ENCODE measurements at regions not wholly inside any gene's neighbourhood (a gene's known extent, or its start where the extent isn't known, plus 50 kb on each side); places are given as distances from the start of the nearest gene placed in this dataset.

DNA sequence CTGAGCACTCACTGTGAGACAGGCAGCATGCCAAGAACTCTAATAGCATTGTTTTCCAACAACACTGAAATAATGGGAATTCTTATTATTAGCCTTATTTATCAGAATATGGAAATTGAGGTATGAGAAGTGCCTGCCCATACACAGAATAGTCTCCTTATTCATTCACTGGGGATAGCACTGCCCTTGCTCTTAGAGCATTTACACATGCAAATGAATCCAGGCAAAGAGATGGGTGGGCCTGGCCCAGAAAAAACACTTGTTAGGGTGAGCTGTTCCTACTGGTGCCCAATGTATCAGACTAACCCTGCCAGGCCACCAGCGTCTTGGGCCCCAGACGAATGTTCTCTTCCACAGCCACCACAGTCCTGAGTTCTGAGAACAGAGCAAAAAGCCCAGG is 112.9 kb downstream of the TUBA3C start:
- Histone ChIP-seq H3K4me3 (no peak overlapping the region), H3K9me3 (peaks cover 0 to 52% (median 26%) of the 10 kb centered on the region in 4 donors), H3K36me3 (no peaks in the 10 kb centered on the region), H3K4me1 (no peaks in the 10 kb centered on the region), H3K27ac (no peak overlapping the region), H3K27me3 (no peaks in the 10 kb centered on the region)
- WGBS, 5 donors: 66 to 84% (median 70%) methylated on average over 2 of the region's 2 CpGs
- no peak for DNase-seq
- TF ChIP-seq POLR2A (IDR thresholded peaks at IDR 0.05) (no peak), EP300 (IDR thresholded peaks at IDR 0.05) (no peak), POLR2AphosphoS5 (IDR thresholded peaks at IDR 0.05) (no peak)
- TF ChIP-seq, protein P1, sequence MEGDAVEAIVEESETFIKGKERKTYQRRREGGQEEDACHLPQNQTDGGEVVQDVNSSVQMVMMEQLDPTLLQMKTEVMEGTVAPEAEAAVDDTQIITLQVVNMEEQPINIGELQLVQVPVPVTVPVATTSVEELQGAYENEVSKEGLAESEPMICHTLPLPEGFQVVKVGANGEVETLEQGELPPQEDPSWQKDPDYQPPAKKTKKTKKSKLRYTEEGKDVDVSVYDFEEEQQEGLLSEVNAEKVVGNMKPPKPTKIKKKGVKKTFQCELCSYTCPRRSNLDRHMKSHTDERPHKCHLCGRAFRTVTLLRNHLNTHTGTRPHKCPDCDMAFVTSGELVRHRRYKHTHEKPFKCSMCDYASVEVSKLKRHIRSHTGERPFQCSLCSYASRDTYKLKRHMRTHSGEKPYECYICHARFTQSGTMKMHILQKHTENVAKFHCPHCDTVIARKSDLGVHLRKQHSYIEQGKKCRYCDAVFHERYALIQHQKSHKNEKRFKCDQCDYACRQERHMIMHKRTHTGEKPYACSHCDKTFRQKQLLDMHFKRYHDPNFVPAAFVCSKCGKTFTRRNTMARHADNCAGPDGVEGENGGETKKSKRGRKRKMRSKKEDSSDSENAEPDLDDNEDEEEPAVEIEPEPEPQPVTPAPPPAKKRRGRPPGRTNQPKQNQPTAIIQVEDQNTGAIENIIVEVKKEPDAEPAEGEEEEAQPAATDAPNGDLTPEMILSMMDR (IDR thresholded peaks at IDR 0.05): no peak
- intact Hi-C loops (cut with DNase I; ENCODE audit: low total_unique reads): no loop called here

DNA sequence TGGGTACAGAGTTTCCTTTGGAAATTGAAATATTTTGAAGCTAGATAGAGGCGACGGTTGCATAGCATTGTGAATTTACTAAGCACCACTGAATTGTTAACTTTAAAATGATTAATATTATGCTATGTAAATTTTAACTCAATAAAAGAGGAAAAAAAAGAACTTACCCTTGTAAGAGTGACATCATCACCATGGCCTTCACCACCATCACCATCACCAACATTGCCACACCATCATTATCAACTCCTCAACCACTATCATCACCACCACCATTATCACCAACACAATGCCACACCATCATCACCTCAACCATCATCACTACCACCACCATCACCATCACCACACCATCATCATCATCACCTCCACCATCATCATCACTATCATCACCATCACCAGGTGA is 113.9 kb downstream of the TUBA3C start:
- no peaks in the 10 kb centered on the region for H3K27me3 ChIP-seq
- no peak overlapping the region for H3K27ac ChIP-seq
- DNase-seq: no peak
- intact Hi-C loops (cut with DNase I; ENCODE audit: low total_unique reads): no loop called here
- H3K9me3 ChIP-seq: peaks cover 2 to 62% (median 33%) of the 10 kb centered on the region in 4 donors
- H3K4me3 ChIP-seq: no peak overlapping the region
- WGBS, 5 donors: 87 to 99% (median 96%) methylated on average over 2 of the region's 2 CpGs
- no peaks in the 10 kb centered on the region for H3K4me1 ChIP-seq
- no peaks in the 10 kb centered on the region for H3K36me3 ChIP-seq
- TF ChIP-seq EP300 (IDR thresholded peaks at IDR 0.05) (no peak), POLR2A (IDR thresholded peaks at IDR 0.05) (no peak), POLR2AphosphoS5 (IDR thresholded peaks at IDR 0.05) (no peak)
- TF ChIP-seq, protein P1 (IDR thresholded peaks at IDR 0.05): no peak

DNA sequence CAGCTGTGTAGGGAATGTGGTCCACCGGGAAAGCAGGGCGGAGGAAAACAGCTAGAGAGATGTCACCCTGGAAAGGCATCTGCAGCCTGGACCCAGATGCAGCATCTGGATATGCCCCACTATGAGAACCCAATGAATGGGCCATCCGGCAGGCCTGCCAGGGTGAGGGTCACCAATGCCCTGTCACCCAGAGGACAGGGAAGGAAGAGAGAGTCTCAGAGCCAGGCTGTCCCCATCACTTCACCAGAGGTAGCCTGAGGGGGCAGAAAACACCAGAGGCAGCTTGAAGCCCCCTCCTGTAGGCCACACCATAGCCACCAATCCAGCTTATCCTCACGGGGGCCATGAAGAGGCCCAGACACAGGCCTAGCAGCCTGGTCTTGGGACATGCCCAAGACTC is 118.8 kb downstream of the TUBA3C start:
- DNase-seq: no peak
- Histone ChIP-seq H3K27ac (no peak overlapping the region), H3K36me3 (no peaks in the 10 kb centered on the region), H3K27me3 (no peaks in the 10 kb centered on the region), H3K4me3 (no peak overlapping the region), H3K9me3 (peaks cover 3 to 77% (median 28%) of the 10 kb centered on the region in 4 donors), H3K4me1 (no peaks in the 10 kb centered on the region)
- intact Hi-C loops (cut with DNase I; ENCODE audit: low total_unique reads): no loop called here
- WGBS, 5 donors: 71 to 96% (median 86%) methylated on average over 2 to 4 of the region's 4 CpGs
- TF ChIP-seq, protein P1 (IDR thresholded peaks at IDR 0.05): no peak
- TF ChIP-seq POLR2AphosphoS5 (IDR thresholded peaks at IDR 0.05) (no peak), EP300 (IDR thresholded peaks at IDR 0.05) (no peak), POLR2A (IDR thresholded peaks at IDR 0.05) (no peak)

DNA sequence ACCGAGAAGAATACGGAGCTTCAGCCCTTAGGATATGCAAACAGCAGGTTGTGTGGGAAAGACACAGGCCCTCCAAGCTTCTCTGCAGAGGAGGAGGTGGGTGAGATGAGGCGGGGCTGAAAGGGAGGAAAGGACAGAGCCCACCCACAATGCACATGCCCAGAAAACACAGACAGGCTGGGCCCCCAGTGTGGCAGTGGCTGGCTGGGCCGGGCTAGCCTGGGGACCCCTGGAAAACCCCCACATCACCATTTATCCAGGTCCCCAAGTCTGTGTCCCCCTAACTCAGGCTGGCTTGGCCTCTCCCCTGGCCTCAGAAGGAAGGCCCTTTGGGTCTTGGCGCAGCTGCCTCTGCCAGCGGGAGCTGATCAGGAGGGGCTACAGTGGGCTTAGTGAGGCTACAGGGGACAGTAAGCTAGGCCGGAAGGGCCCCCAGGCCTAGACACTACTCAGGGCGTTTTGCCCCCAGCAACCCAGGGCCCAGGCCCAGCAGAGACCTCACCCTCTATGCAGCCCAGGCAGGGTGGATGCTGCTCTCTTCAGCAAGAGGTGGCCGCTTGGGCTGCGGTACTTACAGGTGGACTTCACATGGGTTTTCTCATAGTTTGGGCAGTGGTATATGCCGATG is 119.5 kb downstream of the TUBA3C start:
- Histone ChIP-seq H3K27ac (no peak overlapping the region), H3K27me3 (no peaks in the 10 kb centered on the region), H3K4me3 (no peak overlapping the region), H3K36me3 (no peaks in the 10 kb centered on the region), H3K4me1 (no peaks in the 10 kb centered on the region), H3K9me3 (peaks cover 3 to 71% (median 28%) of the 10 kb centered on the region in 4 donors)
- 78 to 93% (median 84%) methylated on average over 8 to 11 of the region's 11 CpGs for WGBS, 5 donors
- intact Hi-C loops (cut with DNase I; ENCODE audit: low total_unique reads): no loop called here
- DNase-seq: no peak
- TF ChIP-seq EP300 (IDR thresholded peaks at IDR 0.05): no peak
- TF ChIP-seq POLR2A (IDR thresholded peaks at IDR 0.05): no peak
- TF ChIP-seq POLR2AphosphoS5 (IDR thresholded peaks at IDR 0.05): no peak
- TF ChIP-seq, protein P1 (IDR thresholded peaks at IDR 0.05): no peak
